ENCODE measurements at regions not wholly inside any gene's neighbourhood (a gene's known extent, or its start where the extent isn't known, plus 50 kb on each side); places are given as distances from the start of the nearest gene placed in this dataset.

GRCh38 chr2:6309415-6310255 lies 556.1 kb downstream of the CMPK2 start:
- Histone ChIP-seq H3K4me1 (no peaks in the 10 kb centered on the region), H3K27ac (no peak overlapping the region), H3K27me3 (no peaks in the 10 kb centered on the region), H3K4me3 (no peak overlapping the region), H3K9ac (ENCODE audit: low read depth in 2 of 2, low read length in 2 of 2) (no peak overlapping the region), H3K9me3 (no peaks in the 10 kb centered on the region), H3K36me3 (no peaks in the 10 kb centered on the region)
- intact Hi-C loops (cut with DNase I): no loop called here
- no peak for TF ChIP-seq CTCF (IDR thresholded peaks at IDR 0.05)
- DNase-seq: no peak

GRCh38 chr2:6310256-6311215 lies 555.2 kb downstream of the CMPK2 start:
- no peaks in the 10 kb centered on the region for H3K27me3 ChIP-seq
- DNase-seq: no peak
- intact Hi-C loops (cut with DNase I): no loop called here
- H3K27ac ChIP-seq: no peak overlapping the region
- no peaks in the 10 kb centered on the region for H3K36me3 ChIP-seq
- TF ChIP-seq CTCF (IDR thresholded peaks at IDR 0.05): no peak
- H3K4me1 ChIP-seq: no peaks in the 10 kb centered on the region
- no peak overlapping the region for H3K4me3 ChIP-seq
- H3K9me3 ChIP-seq: no peaks in the 10 kb centered on the region
- H3K9ac ChIP-seq (ENCODE audit: low read depth in 2 of 2, low read length in 2 of 2): no peak overlapping the region

GRCh38 chr2:6312367-6312766 lies 553.3 kb downstream of the CMPK2 start:
- Histone ChIP-seq H3K4me1 (no peaks in the 10 kb centered on the region), H3K27ac (no peak overlapping the region), H3K9me3 (no peaks in the 10 kb centered on the region), H3K36me3 (no peaks in the 10 kb centered on the region), H3K9ac (ENCODE audit: low read depth in 2 of 2, low read length in 2 of 2) (no peak overlapping the region), H3K4me3 (no peak overlapping the region), H3K27me3 (no peaks in the 10 kb centered on the region)
- TF ChIP-seq CTCF (IDR thresholded peaks at IDR 0.05): no peak
- no peak for DNase-seq
- intact Hi-C loops (cut with DNase I): no loop called here

GRCh38 chr2:6314218-6314960 lies 551.3 kb downstream of the CMPK2 start:
- Histone ChIP-seq H3K4me1 (no peaks in the 10 kb centered on the region), H3K27me3 (no peaks in the 10 kb centered on the region), H3K9ac (ENCODE audit: low read depth in 2 of 2, low read length in 2 of 2) (no peak overlapping the region), H3K27ac (no peak overlapping the region), H3K36me3 (no peaks in the 10 kb centered on the region), H3K9me3 (no peaks in the 10 kb centered on the region), H3K4me3 (no peak overlapping the region)
- no peak for DNase-seq
- intact Hi-C loops (cut with DNase I): no loop called here
- no peak for TF ChIP-seq CTCF (IDR thresholded peaks at IDR 0.05)

- Histone ChIP-seq H3K9me3 (no peaks in the 10 kb centered on the region), H3K36me3 (no peaks in the 10 kb centered on the region), H3K27me3 (no peaks in the 10 kb centered on the region), H3K9ac (ENCODE audit: low read depth in 2 of 2, low read length in 2 of 2) (no peak overlapping the region), H3K27ac (no peak overlapping the region), H3K4me1 (no peaks in the 10 kb centered on the region), H3K4me3 (no peak overlapping the region)
- no peak for TF ChIP-seq CTCF (IDR thresholded peaks at IDR 0.05)
- no peak for DNase-seq
- intact Hi-C loops (cut with DNase I): no loop called here
Measured at GRCh38 chr2:6325616-6326015, 540.1 kb downstream of the CMPK2 start.
